K562 (cell line): ENCODE measurements at regions not wholly inside any gene's neighbourhood (a gene's known extent, or its start where the extent isn't known, plus 50 kb on each side); places are given as distances from the start of the nearest gene placed in this dataset.

Experiments used
- ATAC-seq: fragments of 200-7000 bp; cut with Tn5 transposase; 3 replicates; pipeline ENCODE4 v1.9.1; 2020; ENCODE audit warnings: moderate library complexity
- BruUV-seq: library from RNA; stranded (reverse); fragments of 400-500 nt; replicated peaks from 2 replicates; lab custom pipeline; 2021; lab: Mats Ljungman, UMichigan
- CTCF ChIA-PET: fragments of 300-600 bp; formaldehyde crosslinking; extraction: SDS; loops from one replicate; lab custom pipeline; 2021; ENCODE audit warnings: low intra/inter-chr PET ratio; lab: Yijun Ruan, JAX
- POLR2A ChIA-PET: fragments of 300-600, 350-650 bp; sonication (Branson Sonifier 250); formaldehyde crosslinking; extraction: SDS; loops from one replicate; lab custom pipeline; 2021; ENCODE audit warnings: antibody characterized with exemption, inconsistent platforms; lab: Yijun Ruan, JAX
- DNase-seq, 4 experiments: peaks; one replicate each; pipeline versions ENCODE4 v3.0.0 to v3.0.0-alpha.2; 2011 to 2018; ENCODE audit warnings: low spot score in 3 of 4, mixed read lengths in 3 of 4; ENCODE audit errors: extremely low read depth in 1 of 4
- FAIRE-seq: peaks from 2 replicates; lab custom pipeline; 2011; peaks lifted over from hg19 to GRCh38; lab: Jason Lieb, UNC
- H2AFZ ChIP-seq: 2 replicates; pipeline ENCODE4 v1.6.0; 2011; ENCODE audit warnings: low read depth, low read length, control low read depth, inconsistent platforms
- H3K27ac ChIP-seq: fragments of 200-600 bp; 3 replicates; pipeline ENCODE4 v1.8.0; 2011; ENCODE audit warnings: low read depth, mild to moderate bottlenecking, control low read depth, inconsistent platforms, low read length, moderate library complexity, mixed read lengths; ENCODE audit errors: extremely low read depth
- H3K27me3 ChIP-seq, 2 experiments: fragments of 300-600 bp in 1 of 2; 2 replicates in 1 of 2; 3 replicates in 1 of 2; pipeline versions ENCODE4 v1.6.0 to v1.8.0; 2011; ENCODE audit warnings: inconsistent platforms in 2 of 2, low read length in 2 of 2, mild to moderate bottlenecking in 1 of 2, mixed read lengths in 1 of 2, moderate library complexity in 1 of 2; ENCODE audit not compliant: control insufficient read depth in 2 of 2, insufficient read depth in 2 of 2
- H3K36me3 ChIP-seq: fragments of 300-600 bp; 3 replicates; pipeline ENCODE4 v1.8.0; 2011; ENCODE audit warnings: mild to moderate bottlenecking, low read length, inconsistent platforms; ENCODE audit not compliant: control insufficient read depth, insufficient read depth
- H3K4me1 ChIP-seq, 2 experiments: fragments of 200-600 bp in 1 of 2; replicated peaks in 1 of 2; 2 replicates in 1 of 2; 3 replicates in 1 of 2; pipeline versions ENCODE4 v1.5.1 to v1.8.0; 2011; ENCODE audit warnings: inconsistent platforms in 2 of 2, low read length in 2 of 2, mild to moderate bottlenecking in 1 of 2, mixed read lengths in 1 of 2, moderate library complexity in 1 of 2; ENCODE audit not compliant: control insufficient read depth in 2 of 2, insufficient read depth in 2 of 2
- H3K4me2 ChIP-seq: 2 replicates; pipeline ENCODE4 v1.6.1; 2011; ENCODE audit warnings: low read length, control low read depth, inconsistent platforms, mixed read lengths; ENCODE audit not compliant: insufficient read depth
- H3K4me3 ChIP-seq: fragments of 200-600 bp; sonication (generic), shearing (Covaris generic); 2 replicates; pipeline ENCODE4 v1.5.1; 2016; ENCODE audit warnings: control low read depth, inconsistent platforms
- H3K79me2 ChIP-seq: fragments of 200-600 bp; 3 replicates; pipeline ENCODE4 v1.8.0; 2011; ENCODE audit warnings: low read length, inconsistent platforms; ENCODE audit not compliant: control insufficient read depth, insufficient read depth
- H3K9ac ChIP-seq, 2 experiments: 2 replicates each; pipeline versions ENCODE4 v1.6.0 to v1.6.1; 2011; ENCODE audit warnings: low read depth in 2 of 2, low read length in 2 of 2, control low read depth in 1 of 2, inconsistent platforms in 1 of 2, mild to moderate bottlenecking in 1 of 2, mixed read lengths in 1 of 2; ENCODE audit not compliant: insufficient read depth in 1 of 2
- H3K9me1 ChIP-seq: one replicate; pipeline ENCODE4 v1.6.0; 2011; ENCODE audit warnings: inconsistent platforms, mild to moderate bottlenecking, low read length, moderate library complexity; ENCODE audit not compliant: control insufficient read depth, insufficient read depth
- H3K9me3 ChIP-seq: replicated peaks from 2 replicates; pipeline ENCODE4 v1.5.1; 2011; ENCODE audit warnings: low read depth, low read length, inconsistent platforms; ENCODE audit not compliant: control insufficient read depth, insufficient read depth
- H4K20me1 ChIP-seq: replicated peaks from 2 replicates; pipeline ENCODE4 v1.6.1; 2011; ENCODE audit warnings: low read length, inconsistent platforms, mixed read lengths; ENCODE audit not compliant: control insufficient read depth, insufficient read depth
- GTF2E2 ChIP-seq: fragments of 200-800 bp; sonication (Bioruptor generic); IDR thresholded peaks from 2 replicates; pipeline ENCODE4 v1.6.1; 2016; ENCODE audit warnings: missing genetic modification characterization, missing compliant biosample characterization
- ID3 ChIP-seq, 2 experiments: fragments of 250-450 bp in 1 of 2; fragments of 450-650 bp in 1 of 2; sonication (Bioruptor Pico) in 1 of 2; IDR thresholded peaks; 2 replicates each; pipeline versions ENCODE4 v1.6.1 to v1.8.0; 2016 to 2021; ENCODE audit warnings: mild to moderate bottlenecking in 2 of 2, moderate library complexity in 2 of 2, missing compliant biosample characterization in 1 of 2, missing genetic modification characterization in 1 of 2
- JUND ChIP-seq, 2 experiments: IDR thresholded peaks; 2 replicates in 1 of 2; 3 replicates in 1 of 2; pipeline ENCODE4 v1.6.1; 2011; ENCODE audit warnings: borderline replicate concordance in 2 of 2, low read depth in 2 of 2, low read length in 2 of 2, improper control_type of control experiment in 1 of 2, missing biosample characterization in 1 of 2, missing genetic modification characterization in 1 of 2, missing genetic modification reagents in 1 of 2
- MAFK ChIP-seq: IDR thresholded peaks from 2 replicates; pipeline ENCODE4 v1.6.1; 2011; ENCODE audit warnings: low read length, improper control_type of control experiment
- MECOM ChIP-seq: fragments of 250-450 bp; sonication (Bioruptor Pico); IDR thresholded peaks from 2 replicates; pipeline ENCODE4 v1.8.0; 2022; ENCODE audit warnings: inconsistent platforms
- MXD1 ChIP-seq: fragments of 250-450 bp; sonication (Bioruptor Pico); IDR thresholded peaks from 2 replicates; pipeline ENCODE4 v1.8.0; 2021; ENCODE audit warnings: borderline replicate concordance, mild to moderate bottlenecking, moderate library complexity; ENCODE audit not compliant: poor library complexity, severe bottlenecking
- PHB2 ChIP-seq: fragments of 450-650 bp; IDR thresholded peaks from 2 replicates; pipeline ENCODE4 v1.6.1; 2017; ENCODE audit warnings: low read depth
- PPARD ChIP-seq: fragments of 250-450 bp; sonication (Bioruptor Pico); IDR thresholded peaks from 2 replicates; pipeline ENCODE4 v1.8.0; 2022; ENCODE audit warnings: inconsistent platforms, mild to moderate bottlenecking, moderate library complexity
- PREB ChIP-seq: sonication (generic); formaldehyde crosslinking; IDR thresholded peaks from 2 replicates; pipeline ENCODE4 v1.8.1; 2023; ENCODE audit warnings: mild to moderate bottlenecking, missing genetic modification reagents
- RFX1 ChIP-seq: fragments of 450-650 bp; IDR thresholded peaks from 2 replicates; pipeline ENCODE4 v1.6.1; 2016; ENCODE audit warnings: mild to moderate bottlenecking, moderate library complexity
- SAFB ChIP-seq: fragments of 200-400 bp; formaldehyde crosslinking; IDR thresholded peaks from 2 replicates; pipeline ENCODE4 v1.6.1; 2017; ENCODE audit warnings: low read depth, low read length, borderline replicate concordance
- TFAP4 ChIP-seq: sonication (generic); formaldehyde crosslinking; IDR thresholded peaks from 2 replicates; pipeline ENCODE4 v1.8.0; 2022; ENCODE audit warnings: missing genetic modification reagents, mild to moderate bottlenecking, moderate library complexity, borderline replicate concordance
- YBX1 ChIP-seq: fragments of 450-650 bp; IDR thresholded peaks from 2 replicates; pipeline ENCODE4 v1.7.1; 2016; ENCODE audit warnings: mild to moderate bottlenecking
- ZBED1 ChIP-seq: IDR thresholded peaks from 2 replicates; pipeline ENCODE4 v1.6.1; 2014
- ZNF175 ChIP-seq: fragments of 200-800 bp; sonication (Bioruptor generic); IDR thresholded peaks from 2 replicates; pipeline ENCODE4 v1.6.1; 2016; ENCODE audit warnings: low read depth, mild to moderate bottlenecking, missing genetic modification characterization, missing compliant biosample characterization
- ZNF274 ChIP-seq: IDR thresholded peaks from 2 replicates; pipeline ENCODE4 v1.6.1; 2011; ENCODE audit warnings: low read depth, mild to moderate bottlenecking, low read length, moderate library complexity, borderline replicate concordance
- ZNF79 ChIP-seq: fragments of 250-450 bp; sonication (Bioruptor Pico); IDR thresholded peaks from 2 replicates; pipeline ENCODE4 v1.4.0; 2020; ENCODE audit warnings: low read depth, mild to moderate bottlenecking, moderate library complexity
- WGBS: fragments of 100-300 bp; shearing (Covaris generic); methylation state at CpG from one replicate; pipeline ENCODE4 v1.1.6; 2016; ENCODE audit warnings: low coverage, mixed read lengths; ENCODE audit not compliant: insufficient coverage; ENCODE audit errors: missing lambda C conversion rate; 5-methylcytosine and 5-hydroxymethylcytosine counted together
- in situ Hi-C: fragments of 300-500 bp; cut with MboI; formaldehyde crosslinking; loops from 4 replicates; pipeline ENCODE4 v1.15.0; 2018; ENCODE audit warnings: inconsistent platforms, mixed read lengths
- intact Hi-C: fragments of 100-400 bp; cut with micrococcal nuclease; formaldehyde crosslinking; loops from 2 replicates; pipeline ENCODE4 v1.14.2; 2022

GRCh38 chr1:106600626-106601025, 455.8 kb upstream of the PRMT6 start:
- CTCF ChIA-PET: no interaction called here
- 0% methylated on average over 2 of the region's 2 CpGs for WGBS
- ATAC-seq (no peak), DNase-seq (no peak), FAIRE-seq (no peak)
- BruUV-seq: no TSS peak
- no peaks in the 10 kb centered on the region for H3K27me3 ChIP-seq
- in situ Hi-C loops (no loop called here), intact Hi-C loops (no loop called here)
- no peaks in the 10 kb centered on the region for H4K20me1 ChIP-seq
- POLR2A ChIA-PET: no interaction called here
- H3K9ac ChIP-seq: no peak overlapping the region
- TF ChIP-seq PREB (CRISPR knock-in tag) (no peak), YBX1 (no peak), MECOM (CRISPR knock-in tag) (no peak), ZNF175 (CRISPR knock-in tag) (no peak), PHB2 (no peak), SAFB (no peak), ZNF79 (no peak), ZBED1 (no peak), MAFK (no peak), GTF2E2 (tag) (no peak), ID3 (CRISPR knock-in tag; IDR thresholded peaks at IDR 0.05) (no peak), ID3 (tag; IDR thresholded peaks at IDR 0.05) (no peak), ZNF274 (no peak), JUND (IDR thresholded peaks at IDR 0.05; ENCODE audit: borderline replicate concordance, low read depth, low read length) (no peak), JUND (tag; IDR thresholded peaks at IDR 0.05; ENCODE audit: borderline replicate concordance, low read depth, low read length) (no peak), MXD1 (no peak), TFAP4 (no peak), PPARD (CRISPR knock-in tag) (no peak), RFX1 (no peak)
- no peak overlapping the region for H2AFZ ChIP-seq
- H3K4me1 ChIP-seq: no peaks in the 10 kb centered on the region
- no peak overlapping the region for H3K4me2 ChIP-seq
- no peak overlapping the region for H3K4me3 ChIP-seq
- H3K9me1 ChIP-seq: no peaks in the 10 kb centered on the region
- no peaks in the 10 kb centered on the region for H3K79me2 ChIP-seq
- H3K9me3 ChIP-seq: no peaks in the 10 kb centered on the region
- no peak overlapping the region for H3K27ac ChIP-seq
- H3K36me3 ChIP-seq: no peaks in the 10 kb centered on the region
